Type B pancreatic cell (in vitro differentiated cells): ENCODE measurements at regions not wholly inside any gene's neighbourhood (a gene's known extent, or its start where the extent isn't known, plus 50 kb on each side); places are given as distances from the start of the nearest gene placed in this dataset.
"Not testable (repeated sequence)": the region's sequence is repeated elsewhere in the genome, so short reads cannot be mapped to it uniquely, and the experiment has no call there.

ENCODE experiments used
- DNase-seq: peaks from one replicate; pipeline ENCODE4 v3.0.0; 2021; ENCODE audit warnings: mixed read lengths; ENCODE audit not compliant: unreplicated experiment; ENCODE audit errors: extremely low spot score
- H3K27ac Mint-ChIP-seq: 2 replicates; pipeline ENCODE4 v1.8.0; 2021; ENCODE audit warnings: mild to moderate bottlenecking, mixed read lengths
- H3K27me3 Mint-ChIP-seq: 2 replicates; pipeline ENCODE4 v1.8.0; 2021; ENCODE audit warnings: mixed read lengths
- H3K36me3 Mint-ChIP-seq: 2 replicates; pipeline ENCODE4 v1.8.0; 2021; ENCODE audit warnings: mixed read lengths
- H3K4me1 Mint-ChIP-seq: one replicate; pipeline ENCODE4 v1.8.0; 2021; ENCODE audit warnings: mixed read lengths; ENCODE audit not compliant: unreplicated experiment
- H3K4me3 Mint-ChIP-seq: 2 replicates; pipeline ENCODE4 v1.8.0; 2021; ENCODE audit warnings: mild to moderate bottlenecking, mixed read lengths
- H3K9me3 Mint-ChIP-seq: 2 replicates; pipeline ENCODE4 v1.8.0; 2021; ENCODE audit warnings: mixed read lengths
- CTCF ChIP-seq: fragments of 200-600 bp; sonication (generic); conservative IDR thresholded peaks from 2 replicates; pipeline ENCODE4 v1.5.0; 2021; ENCODE audit warnings: antibody characterized with exemption, mild to moderate bottlenecking

GRCh38 chr2:60215386-60215901 lies 338.0 kb downstream of the BCL11A start:
- Mint-ChIP-seq H3K4me1 (peaks cover 43% of the 10 kb centered on the region), H3K27me3 (no peaks in the 10 kb centered on the region), H3K9me3 (no peaks in the 10 kb centered on the region), H3K4me3 (peak overlapping the region; percentile 24), H3K27ac (no peak overlapping the region), H3K36me3 (no peaks in the 10 kb centered on the region)
- no peak for DNase-seq
- TF ChIP-seq CTCF, result no peak

GRCh38 chr2:60214626-60214875 lies 338.9 kb downstream of the BCL11A start:
- no peaks in the 10 kb centered on the region for H3K36me3 Mint-ChIP-seq
- no peaks in the 10 kb centered on the region for H3K9me3 Mint-ChIP-seq
- TF ChIP-seq CTCF, result no peak
- H3K27ac Mint-ChIP-seq, result no peak overlapping the region
- DNase-seq, result no peak
- no peaks in the 10 kb centered on the region for H3K27me3 Mint-ChIP-seq
- no peak overlapping the region for H3K4me3 Mint-ChIP-seq
- peaks cover 43% of the 10 kb centered on the region for H3K4me1 Mint-ChIP-seq

GRCh38 chr2:60213865-60214625 lies 339.4 kb downstream of the BCL11A start:
- Mint-ChIP-seq H3K27ac (no peak overlapping the region), H3K4me1 (peaks cover 43% of the 10 kb centered on the region), H3K36me3 (no peaks in the 10 kb centered on the region), H3K9me3 (no peaks in the 10 kb centered on the region), H3K27me3 (no peaks in the 10 kb centered on the region), H3K4me3 (no peak overlapping the region)
- no peak for TF ChIP-seq CTCF
- DNase-seq, result no peak

GRCh38 chr2:60212181-60212945 lies 341.1 kb downstream of the BCL11A start:
- DNase-seq, result no peak
- H3K27ac Mint-ChIP-seq, result no peak overlapping the region
- H3K27me3 Mint-ChIP-seq, result no peaks in the 10 kb centered on the region
- peak overlapping the region; percentile 18 for H3K4me3 Mint-ChIP-seq
- H3K36me3 Mint-ChIP-seq, result no peaks in the 10 kb centered on the region
- H3K4me1 Mint-ChIP-seq, result peaks cover 43% of the 10 kb centered on the region
- no peak for TF ChIP-seq CTCF
- H3K9me3 Mint-ChIP-seq, result no peaks in the 10 kb centered on the region

GRCh38 chr2:60189006-60189405 lies 364.4 kb downstream of the BCL11A start:
- peaks cover 14% of the 10 kb centered on the region for H3K9me3 Mint-ChIP-seq
- not testable (repeated sequence) for DNase-seq, H3K27me3 Mint-ChIP-seq, H3K4me1 Mint-ChIP-seq, H3K4me3 Mint-ChIP-seq, H3K36me3 Mint-ChIP-seq, H3K27ac Mint-ChIP-seq

- H3K36me3 Mint-ChIP-seq, result no peaks in the 10 kb centered on the region
Measured at GRCh38 chr2:60175290-60175689, 378.2 kb downstream of the BCL11A start.

More at GRCh38 chr2:60175290-60175689, 378.2 kb downstream of the BCL11A start:
- no peak for DNase-seq
- Mint-ChIP-seq H3K4me3 (no peak overlapping the region), H3K27ac (no peak overlapping the region), H3K27me3 (no peaks in the 10 kb centered on the region), H3K9me3 (no peaks in the 10 kb centered on the region), H3K4me1 (no peaks in the 10 kb centered on the region)
- TF ChIP-seq CTCF, result no peak
